Stimulated activated naive CD8-positive, alpha-beta T cell treated with anti-CD3 and anti-CD28 coated beads, Interleukin-15, Interleukin-2, amounts not matched to agents 100 ng/mL and 50 ng/mL, for 24 hours (primary cell): ENCODE measurements at regions not wholly inside any gene's neighbourhood (a gene's known extent, or its start where the extent isn't known, plus 50 kb on each side); places are given as distances from the start of the nearest gene placed in this dataset.

Experiments
- H3K27ac Mint-ChIP-seq: one replicate; pipeline ENCODE4 v1.8.0; 2021; ENCODE audit warnings: mild to moderate bottlenecking, mixed read lengths
- H3K27me3 Mint-ChIP-seq: one replicate; pipeline ENCODE4 v1.8.0; 2021; ENCODE audit warnings: mixed read lengths
- H3K36me3 Mint-ChIP-seq: one replicate; pipeline ENCODE4 v1.8.0; 2021; ENCODE audit warnings: low read depth, mixed read lengths
- H3K4me1 Mint-ChIP-seq: one replicate; pipeline ENCODE4 v1.8.0; 2021; ENCODE audit warnings: low read depth, mixed read lengths
- H3K4me3 Mint-ChIP-seq: one replicate; pipeline ENCODE4 v1.8.0; 2021; ENCODE audit warnings: mild to moderate bottlenecking, mixed read lengths
- H3K9me3 Mint-ChIP-seq: one replicate; pipeline ENCODE4 v1.8.0; 2021; ENCODE audit warnings: mixed read lengths

GRCh38 chr2:66327066-66327740, 107.7 kb upstream of the MEIS1 start:
- Mint-ChIP-seq H3K4me1 (no peaks in the 10 kb centered on the region), H3K9me3 (no peaks in the 10 kb centered on the region), H3K27ac (no peak overlapping the region), H3K36me3 (no peaks in the 10 kb centered on the region), H3K4me3 (no peak overlapping the region), H3K27me3 (no peaks in the 10 kb centered on the region)

- no peak overlapping the region for H3K27ac Mint-ChIP-seq
- H3K36me3 Mint-ChIP-seq = no peaks in the 10 kb centered on the region
- no peaks in the 10 kb centered on the region for H3K27me3 Mint-ChIP-seq
- H3K4me1 Mint-ChIP-seq = no peaks in the 10 kb centered on the region
- H3K9me3 Mint-ChIP-seq = no peaks in the 10 kb centered on the region
- no peak overlapping the region for H3K4me3 Mint-ChIP-seq
These were observed 109.9 kb upstream of the MEIS1 start for GRCh38 chr2:66324909-66325528.

GRCh38 chr2:66324356-66324755, 110.6 kb upstream of the MEIS1 start:
- H3K9me3 Mint-ChIP-seq = no peaks in the 10 kb centered on the region
- no peak overlapping the region for H3K27ac Mint-ChIP-seq
- H3K36me3 Mint-ChIP-seq = no peaks in the 10 kb centered on the region
- H3K27me3 Mint-ChIP-seq = no peaks in the 10 kb centered on the region
- no peak overlapping the region for H3K4me3 Mint-ChIP-seq
- no peaks in the 10 kb centered on the region for H3K4me1 Mint-ChIP-seq

DNA sequence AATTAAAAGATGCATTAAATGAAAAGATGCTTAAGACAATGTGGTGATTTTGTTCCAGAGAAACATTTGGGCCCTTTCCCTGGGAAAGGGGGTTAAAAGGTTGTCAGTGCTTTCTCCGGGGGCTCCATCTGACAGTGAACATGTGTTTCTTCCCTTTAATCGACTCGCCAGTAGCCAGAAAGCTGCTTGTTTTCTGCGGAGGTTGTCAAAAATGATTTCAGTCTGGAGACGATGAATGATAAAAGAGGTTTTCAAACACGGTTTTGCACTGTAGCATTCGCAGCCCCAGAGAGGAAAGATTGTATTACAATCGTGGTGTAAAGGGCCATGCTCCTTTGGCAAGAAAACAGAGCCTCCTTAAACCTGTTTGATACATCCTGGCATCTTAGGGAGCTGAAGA, 111.5 kb upstream of the MEIS1 start:
- Mint-ChIP-seq H3K27ac (no peak overlapping the region), H3K27me3 (no peaks in the 10 kb centered on the region), H3K4me3 (no peak overlapping the region), H3K9me3 (no peaks in the 10 kb centered on the region), H3K4me1 (no peaks in the 10 kb centered on the region), H3K36me3 (no peaks in the 10 kb centered on the region)

- H3K27me3 Mint-ChIP-seq = no peaks in the 10 kb centered on the region
- no peaks in the 10 kb centered on the region for H3K36me3 Mint-ChIP-seq
- H3K9me3 Mint-ChIP-seq = no peaks in the 10 kb centered on the region
- H3K27ac Mint-ChIP-seq = no peak overlapping the region
- no peaks in the 10 kb centered on the region for H3K4me1 Mint-ChIP-seq
- H3K4me3 Mint-ChIP-seq = no peak overlapping the region
These were observed 112.2 kb upstream of the MEIS1 start for GRCh38 chr2:66322506-66323260.

DNA sequence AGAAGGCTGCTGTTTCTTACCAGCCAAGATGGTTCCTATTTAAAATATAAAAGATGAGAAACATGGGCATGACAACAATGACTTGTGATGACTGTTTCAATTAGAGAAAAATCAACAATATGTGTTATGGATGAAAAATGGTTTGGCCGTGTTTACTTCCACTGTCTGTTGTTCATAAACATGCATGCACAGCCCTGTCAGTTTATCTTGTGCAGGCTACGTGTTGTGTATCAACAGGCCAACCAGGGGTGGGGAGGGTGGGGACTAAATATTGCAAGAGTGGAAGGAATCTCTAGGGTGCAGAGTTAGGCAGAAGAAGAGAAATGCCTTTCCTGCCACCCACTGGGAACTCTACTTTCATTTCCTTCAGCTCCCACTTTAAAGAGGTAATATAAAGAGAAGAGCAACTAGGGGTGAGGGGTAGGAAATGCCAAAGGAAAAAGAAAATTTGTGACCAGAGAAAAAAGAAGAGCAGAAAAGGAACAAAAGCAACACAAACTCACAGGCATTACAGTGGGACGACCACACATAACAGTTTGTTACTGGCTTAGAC, 116.8 kb upstream of the MEIS1 start:
- H3K27me3 Mint-ChIP-seq = no peaks in the 10 kb centered on the region
- no peak overlapping the region for H3K4me3 Mint-ChIP-seq
- H3K27ac Mint-ChIP-seq = no peak overlapping the region
- H3K4me1 Mint-ChIP-seq = no peaks in the 10 kb centered on the region
- H3K9me3 Mint-ChIP-seq = no peaks in the 10 kb centered on the region
- H3K36me3 Mint-ChIP-seq = no peaks in the 10 kb centered on the region

GRCh38 chr2:66317268-66317890, 117.5 kb upstream of the MEIS1 start:
- no peaks in the 10 kb centered on the region for H3K9me3 Mint-ChIP-seq
- H3K4me3 Mint-ChIP-seq = no peak overlapping the region
- no peaks in the 10 kb centered on the region for H3K27me3 Mint-ChIP-seq
- H3K36me3 Mint-ChIP-seq = no peaks in the 10 kb centered on the region
- no peaks in the 10 kb centered on the region for H3K4me1 Mint-ChIP-seq
- H3K27ac Mint-ChIP-seq = no peak overlapping the region

DNA sequence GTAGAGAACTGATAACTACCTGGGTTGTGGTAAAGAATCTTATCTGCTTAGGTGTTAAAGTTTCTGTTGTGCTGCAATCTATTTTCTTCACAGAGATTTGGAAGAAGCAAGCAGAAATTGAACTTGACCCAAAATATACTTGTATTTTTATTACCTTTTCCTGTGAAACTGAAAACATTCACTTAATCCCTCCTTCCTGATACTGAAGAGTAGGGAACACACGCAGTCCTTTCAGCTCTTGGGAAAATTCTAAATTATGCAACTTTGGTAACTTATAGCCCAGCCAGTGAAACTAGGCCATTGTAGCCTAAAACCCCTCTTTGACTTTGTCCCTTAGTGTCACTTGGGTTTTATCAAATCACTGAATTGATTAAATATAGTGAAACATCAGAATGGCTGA, 128.4 kb upstream of the MEIS1 start:
- Mint-ChIP-seq H3K27me3 (no peaks in the 10 kb centered on the region), H3K4me1 (no peaks in the 10 kb centered on the region), H3K9me3 (peaks cover 9% of the 10 kb centered on the region), H3K36me3 (no peaks in the 10 kb centered on the region), H3K4me3 (no peak overlapping the region), H3K27ac (no peak overlapping the region)

GRCh38 chr2:66305718-66306117, 129.2 kb upstream of the MEIS1 start:
- no peaks in the 10 kb centered on the region for H3K27me3 Mint-ChIP-seq
- H3K9me3 Mint-ChIP-seq = peaks cover 6% of the 10 kb centered on the region
- H3K27ac Mint-ChIP-seq = no peak overlapping the region
- no peaks in the 10 kb centered on the region for H3K4me1 Mint-ChIP-seq
- H3K4me3 Mint-ChIP-seq = no peak overlapping the region
- no peaks in the 10 kb centered on the region for H3K36me3 Mint-ChIP-seq

- no peaks in the 10 kb centered on the region for H3K4me1 Mint-ChIP-seq
- no peaks in the 10 kb centered on the region for H3K9me3 Mint-ChIP-seq
- H3K36me3 Mint-ChIP-seq = no peaks in the 10 kb centered on the region
- no peak overlapping the region for H3K27ac Mint-ChIP-seq
- H3K4me3 Mint-ChIP-seq = no peak overlapping the region
- H3K27me3 Mint-ChIP-seq = no peaks in the 10 kb centered on the region
These were observed 131.5 kb upstream of the MEIS1 start for GRCh38 chr2:66303471-66303870.

- Mint-ChIP-seq H3K27ac (no peak overlapping the region), H3K27me3 (no peaks in the 10 kb centered on the region), H3K4me3 (no peak overlapping the region), H3K36me3 (no peaks in the 10 kb centered on the region), H3K9me3 (no peaks in the 10 kb centered on the region), H3K4me1 (no peaks in the 10 kb centered on the region)
These were observed 133.2 kb upstream of the MEIS1 start for GRCh38 chr2:66301767-66302140.

- Mint-ChIP-seq H3K4me1 (no peaks in the 10 kb centered on the region), H3K36me3 (no peaks in the 10 kb centered on the region), H3K27me3 (no peaks in the 10 kb centered on the region), H3K9me3 (no peaks in the 10 kb centered on the region), H3K27ac (no peak overlapping the region), H3K4me3 (no peak overlapping the region)
These were observed 133.7 kb upstream of the MEIS1 start for GRCh38 chr2:66301022-66301766.

GRCh38 chr2:66283787-66284186, 151.1 kb upstream of the MEIS1 start:
- Mint-ChIP-seq H3K9me3 (peaks cover 4% of the 10 kb centered on the region), H3K36me3 (no peaks in the 10 kb centered on the region)

GRCh38 chr2:66281980-66282379, 152.9 kb upstream of the MEIS1 start:
- Mint-ChIP-seq H3K27me3 (no peaks in the 10 kb centered on the region), H3K27ac (no peak overlapping the region), H3K4me1 (no peaks in the 10 kb centered on the region), H3K36me3 (no peaks in the 10 kb centered on the region), H3K9me3 (peaks cover 8% of the 10 kb centered on the region), H3K4me3 (no peak overlapping the region)

More at GRCh38 chr2:66283787-66284186, 151.1 kb upstream of the MEIS1 start:
- Mint-ChIP-seq H3K4me3 (no peak overlapping the region), H3K27me3 (no peaks in the 10 kb centered on the region), H3K4me1 (no peaks in the 10 kb centered on the region), H3K27ac (no peak overlapping the region)
